HCT116 (cell line): ENCODE measurements at regions not wholly inside any gene's neighbourhood (a gene's known extent, or its start where the extent isn't known, plus 50 kb on each side); places are given as distances from the start of the nearest gene placed in this dataset.

Experiments used
- ATAC-seq: fragments of 200-7000 bp; cut with Tn5 transposase; 2 replicates; pipeline ENCODE4 v1.9.1; 2020; ENCODE audit warnings: mild to moderate bottlenecking, moderate library complexity
- BruUV-seq: library from RNA; stranded (reverse); fragments of 400-500 nt; replicated peaks from 2 replicates; lab custom pipeline; 2021; lab: Mats Ljungman, UMichigan
- CTCF ChIA-PET: fragments of 300-600 bp; sonication (Branson Sonifier 250); formaldehyde crosslinking; loops from one replicate; lab custom pipeline; 2021; ENCODE audit warnings: antibody characterized with exemption; lab: Charles Lee
- POLR2A ChIA-PET: fragments of 300-600, 350-600 bp; sonication (Branson Sonifier 250); formaldehyde crosslinking; loops from one replicate; lab custom pipeline; 2021; ENCODE audit warnings: antibody characterized with exemption; lab: Charles Lee
- RAD21 ChIA-PET, 2 experiments: fragments of 300-600 bp; sonication (Branson Sonifier 250); formaldehyde crosslinking; loops; one replicate each; lab custom pipeline; 2023; ENCODE audit warnings: low total read pairs in 2 of 2; ENCODE audit not compliant: uncharacterized antibody in 2 of 2, unreplicated experiment in 2 of 2, low non-redundant PET in 1 of 2; lab: Charles Lee
- DNase-seq: peaks from one replicate; pipeline ENCODE4 v3.0.0-alpha.2; 2010; ENCODE audit warnings: low read depth, low spot score
- H2AFZ ChIP-seq: fragments of 200-600 bp; shearing (Covaris generic), sonication (generic); 2 replicates; pipeline ENCODE4 v1.6.1; 2017; ENCODE audit warnings: low read depth, mixed run types, mixed read lengths, antibody characterized with exemption, low read length; ENCODE audit not compliant: poor library complexity, severe bottlenecking
- H3K27ac ChIP-seq: 2 replicates; pipeline ENCODE4 v1.5.1; 2012; ENCODE audit warnings: low read depth, low read length
- H3K27me3 ChIP-seq: fragments of 200-600 bp; sonication (generic); 2 replicates; pipeline ENCODE4 v1.6.1; 2016; ENCODE audit warnings: mixed run types, low read length, mixed read lengths; ENCODE audit not compliant: insufficient read depth
- H3K36me3 ChIP-seq, 2 experiments: fragments of 200-500 bp in 1 of 2; fragments of 200-600 bp in 1 of 2; sonication (Bioruptor generic) in 1 of 2; sonication (generic) in 1 of 2; 2 replicates each; pipeline versions ENCODE4 v1.5.1 to v1.6.1; 2014 to 2016; ENCODE audit warnings: low read length in 2 of 2, inconsistent platforms in 1 of 2, mixed read lengths in 1 of 2, mixed run types in 1 of 2; ENCODE audit not compliant: insufficient read depth in 2 of 2, control insufficient read depth in 1 of 2
- H3K4me1 ChIP-seq, 2 experiments: fragments of 200-600 bp in 1 of 2; sonication (generic) in 1 of 2; 2 replicates each; pipeline versions ENCODE4 v1.5.1 to v1.6.1; 2012 to 2017; ENCODE audit warnings: low read length in 2 of 2, inconsistent platforms in 1 of 2, mild to moderate bottlenecking in 1 of 2, mixed read lengths in 1 of 2, mixed run types in 1 of 2, moderate library complexity in 1 of 2; ENCODE audit not compliant: insufficient read depth in 2 of 2, control insufficient read depth in 1 of 2
- H3K4me2 ChIP-seq: fragments of 200-600 bp; sonication (generic); 2 replicates; pipeline ENCODE4 v1.6.1; 2017; ENCODE audit warnings: mixed run types, low read length, mixed read lengths
- H3K4me3 ChIP-seq, 2 experiments: fragments of 200-600 bp in 1 of 2; sonication (generic) in 1 of 2; replicated peaks in 1 of 2; 2 replicates each; pipeline ENCODE4 v1.5.1; 2011 to 2016; ENCODE audit warnings: low read length in 2 of 2, control low read depth in 1 of 2, low read depth in 1 of 2, mild to moderate bottlenecking in 1 of 2, mixed read lengths in 1 of 2, mixed run types in 1 of 2
- H3K79me2 ChIP-seq: fragments of 200-600 bp; sonication (generic); 2 replicates; pipeline ENCODE4 v1.6.1; 2017; ENCODE audit warnings: mild to moderate bottlenecking, mixed run types, low read length, moderate library complexity, mixed read lengths; ENCODE audit not compliant: insufficient read depth
- H3K9ac ChIP-seq: fragments of 200-600 bp; sonication (generic); 2 replicates; pipeline ENCODE4 v1.6.1; 2016; ENCODE audit warnings: low read length, mixed read lengths
- H3K9me2 ChIP-seq: fragments of 200-600 bp; sonication (generic), shearing (Covaris generic); 2 replicates; pipeline ENCODE4 v1.6.1; 2017; ENCODE audit warnings: mixed run types, mild to moderate bottlenecking, moderate library complexity; ENCODE audit not compliant: insufficient read depth
- H3K9me3 ChIP-seq, 2 experiments: fragments of 200-500 bp in 1 of 2; fragments of 200-600 bp in 1 of 2; sonication (Bioruptor generic) in 1 of 2; sonication (generic) in 1 of 2; 2 replicates each; pipeline ENCODE4 v1.6.1; 2014 to 2017; ENCODE audit warnings: low read length in 2 of 2, mixed read lengths in 2 of 2, inconsistent platforms in 1 of 2, low read depth in 1 of 2, mild to moderate bottlenecking in 1 of 2, mixed run types in 1 of 2, moderate library complexity in 1 of 2; ENCODE audit not compliant: control insufficient read depth in 1 of 2, insufficient read depth in 1 of 2
- H4K20me1 ChIP-seq: fragments of 200-600 bp; sonication (generic), shearing (Covaris generic); 2 replicates; pipeline ENCODE4 v1.6.1; 2017; ENCODE audit warnings: mixed run types, mild to moderate bottlenecking, moderate library complexity; ENCODE audit not compliant: insufficient read depth
- CBX3 ChIP-seq: IDR thresholded peaks from 2 replicates; pipeline ENCODE4 v1.6.1; 2012; ENCODE audit warnings: low read depth
- ELF1 ChIP-seq: IDR thresholded peaks from 2 replicates; pipeline ENCODE4 v1.6.1; 2012; ENCODE audit warnings: low read depth, borderline replicate concordance
- EZH2 ChIP-seq: fragments of 200-600 bp; sonication (generic); IDR thresholded peaks from 2 replicates; pipeline ENCODE4 v1.6.1; 2017; ENCODE audit warnings: antibody characterized with exemption, mixed run types
- JUND ChIP-seq: IDR thresholded peaks from 2 replicates; pipeline ENCODE4 v1.6.1; 2012
- POLR2AphosphoS5 ChIP-seq: IDR thresholded peaks from 2 replicates; pipeline ENCODE4 v1.6.1; 2011; ENCODE audit warnings: mild to moderate bottlenecking, low read depth, low read length, moderate library complexity
- RAD21 ChIP-seq: IDR thresholded peaks from 2 replicates; pipeline ENCODE4 v1.6.1; 2012; ENCODE audit warnings: low read depth, mild to moderate bottlenecking
- SRF ChIP-seq: IDR thresholded peaks from 2 replicates; pipeline ENCODE4 v1.6.1; 2012; ENCODE audit warnings: low read depth
- TCF7L2 ChIP-seq: IDR thresholded peaks from 2 replicates; pipeline ENCODE4 v1.7.0; 2011; ENCODE audit warnings: borderline replicate concordance, inconsistent platforms; ENCODE audit not compliant: insufficient read depth, insufficient read length; ENCODE audit errors: extremely low read depth
- YY1 ChIP-seq: IDR thresholded peaks from 2 replicates; pipeline ENCODE4 v1.6.1; 2011; ENCODE audit warnings: low read length, low read depth, moderate library complexity, mild to moderate bottlenecking; ENCODE audit not compliant: insufficient replicate concordance; ENCODE audit errors: extremely low read depth
- ZBTB33 ChIP-seq: IDR thresholded peaks from 2 replicates; pipeline ENCODE4 v1.6.1; 2011; ENCODE audit warnings: mild to moderate bottlenecking, low read length, moderate library complexity; ENCODE audit not compliant: insufficient replicate concordance; ENCODE audit errors: extremely low read depth
- ZFX ChIP-seq: fragments of 450-650 bp; IDR thresholded peaks from 2 replicates; pipeline ENCODE4 v1.6.1; 2017
- intact Hi-C: fragments of 100-400 bp; cut with micrococcal nuclease; formaldehyde crosslinking; loops from 2 replicates; pipeline ENCODE4 v1.10.0; 2022

GRCh38 chr15:95485367-95485766 lies 845.1 kb upstream of the NR2F2 start:
- ATAC-seq, result no peak
- Histone ChIP-seq H3K9ac (no peak overlapping the region), H3K4me1 (no peaks in the 10 kb centered on the region), H3K9me2 (no peaks in the 10 kb centered on the region), H3K4me2 (no peak overlapping the region), H3K36me3 (no peaks in the 10 kb centered on the region), H2AFZ (no peak overlapping the region), H3K27ac (no peak overlapping the region), H3K4me3 (no peak overlapping the region), H3K9me3 (no peaks in the 10 kb centered on the region), H3K27me3 (no peaks in the 10 kb centered on the region), H3K79me2 (no peaks in the 10 kb centered on the region), H4K20me1 (no peaks in the 10 kb centered on the region)
- intact Hi-C loops, result no loop called here
- RAD21 ChIA-PET, result no interaction called here
- TF ChIP-seq SRF (no peak), ELF1 (no peak), ZBTB33 (no peak), JUND (no peak), YY1 (no peak)
- CTCF ChIA-PET, result no interaction called here
- POLR2A ChIA-PET, result no interaction called here
- DNase-seq, result no peak
- no TSS peak for BruUV-seq

- H4K20me1 ChIP-seq, result no peaks in the 10 kb centered on the region
- no TSS peak for BruUV-seq
- CTCF ChIA-PET, result no interaction called here
- H3K27ac ChIP-seq, result no peak overlapping the region
- no peaks in the 10 kb centered on the region for H3K79me2 ChIP-seq
- H3K36me3 ChIP-seq, result no peaks in the 10 kb centered on the region
- H3K9me2 ChIP-seq, result no peaks in the 10 kb centered on the region
- POLR2A ChIA-PET, result no interaction called here
- H3K4me1 ChIP-seq, result no peaks in the 10 kb centered on the region
- RAD21 ChIA-PET, result no interaction called here
- H3K4me3 ChIP-seq, result no peak overlapping the region
- no peaks in the 10 kb centered on the region for H3K9me3 ChIP-seq
- no peaks in the 10 kb centered on the region for H3K27me3 ChIP-seq
- no peak overlapping the region for H2AFZ ChIP-seq
- no peak overlapping the region for H3K9ac ChIP-seq
- intact Hi-C loops, result no loop called here
- ATAC-seq (no peak), DNase-seq (no peak)
- no peak overlapping the region for H3K4me2 ChIP-seq
- TF ChIP-seq TCF7L2 (no peak), EZH2 (no peak), CBX3 (no peak), YY1 (no peak), POLR2AphosphoS5 (no peak), ELF1 (no peak), RAD21 (no peak), ZFX (no peak)
These were observed 844.3 kb upstream of the NR2F2 start for GRCh38 chr15:95486224-95486623.
